Endodermal cell (in vitro differentiated cells): ENCODE measurements at regions not wholly inside any gene's neighbourhood (a gene's known extent, or its start where the extent isn't known, plus 50 kb on each side); places are given as distances from the start of the nearest gene placed in this dataset.

Experiments
- DNase-seq: peaks from one replicate; pipeline ENCODE4 v3.0.0-alpha.2; 2017
- H3K27ac ChIP-seq: 2 replicates; pipeline ENCODE4 v1.5.1; 2013; ENCODE audit warnings: mild to moderate bottlenecking, low read depth, low read length, moderate library complexity
- H3K27me3 ChIP-seq: 2 replicates; pipeline ENCODE4 v1.6.1; 2013; ENCODE audit warnings: mild to moderate bottlenecking, low read length, moderate library complexity; ENCODE audit not compliant: insufficient read depth, control insufficient read depth, poor library complexity, severe bottlenecking
- H3K36me3 ChIP-seq: 2 replicates; pipeline ENCODE4 v1.7.0; 2013; ENCODE audit warnings: mild to moderate bottlenecking, low read length, moderate library complexity; ENCODE audit not compliant: control insufficient read depth, insufficient read depth
- H3K4me1 ChIP-seq: one replicate; pipeline ENCODE4 v1.7.0; 2013; ENCODE audit warnings: low read length; ENCODE audit not compliant: control insufficient read depth, insufficient read depth
- H3K4me3 ChIP-seq: 2 replicates; pipeline ENCODE4 v1.5.1; 2013; ENCODE audit warnings: mild to moderate bottlenecking, low read length, moderate library complexity
- H3K9ac ChIP-seq: 2 replicates; pipeline ENCODE4 v1.6.1; 2013; ENCODE audit warnings: mild to moderate bottlenecking, low read length, moderate library complexity; ENCODE audit not compliant: poor library complexity, severe bottlenecking; ENCODE audit errors: extremely low read depth
- H3K9me3 ChIP-seq: 2 replicates; pipeline ENCODE4 v1.6.1; 2013; ENCODE audit warnings: mild to moderate bottlenecking, low read length, moderate library complexity; ENCODE audit not compliant: control insufficient read depth
- H3K27ac Mint-ChIP-seq: 2 replicates; pipeline ENCODE4 v1.8.0; 2020; ENCODE audit warnings: mixed read lengths
- H3K27me3 Mint-ChIP-seq: 2 replicates; pipeline ENCODE4 v1.8.0; 2021; ENCODE audit warnings: mild to moderate bottlenecking, mixed read lengths; ENCODE audit not compliant: insufficient read depth
- H3K36me3 Mint-ChIP-seq: 2 replicates; pipeline ENCODE4 v1.8.0; 2020; ENCODE audit warnings: low read depth, mixed read lengths
- H3K4me1 Mint-ChIP-seq: 2 replicates; pipeline ENCODE4 v1.8.0; 2020; ENCODE audit warnings: mixed read lengths
- H3K4me3 Mint-ChIP-seq: 2 replicates; pipeline ENCODE4 v1.8.0; 2020; ENCODE audit warnings: mild to moderate bottlenecking, moderate library complexity, mixed read lengths
- H3K9me3 Mint-ChIP-seq: 2 replicates; pipeline ENCODE4 v1.8.0; 2020; ENCODE audit warnings: mild to moderate bottlenecking, mixed read lengths
- WGBS, 2 experiments: methylation state at CpG; one replicate each; pipeline versions ENCODE4 v1.1.5 to v1.1.7; 2013; ENCODE audit warnings: missing lambda C conversion rate in 2 of 2, mixed read lengths in 1 of 2; ENCODE audit not compliant: insufficient coverage in 1 of 2, insufficient read length in 1 of 2; 5-methylcytosine and 5-hydroxymethylcytosine counted together
- TF ChIP-seq, protein P1 (sequence below): fragments of 200-600 bp; sonication (generic); conservative IDR thresholded peaks from 2 replicates; pipeline ENCODE4 v1.5.0; 2021; ENCODE audit warnings: antibody characterized with exemption, mild to moderate bottlenecking

DNA sequence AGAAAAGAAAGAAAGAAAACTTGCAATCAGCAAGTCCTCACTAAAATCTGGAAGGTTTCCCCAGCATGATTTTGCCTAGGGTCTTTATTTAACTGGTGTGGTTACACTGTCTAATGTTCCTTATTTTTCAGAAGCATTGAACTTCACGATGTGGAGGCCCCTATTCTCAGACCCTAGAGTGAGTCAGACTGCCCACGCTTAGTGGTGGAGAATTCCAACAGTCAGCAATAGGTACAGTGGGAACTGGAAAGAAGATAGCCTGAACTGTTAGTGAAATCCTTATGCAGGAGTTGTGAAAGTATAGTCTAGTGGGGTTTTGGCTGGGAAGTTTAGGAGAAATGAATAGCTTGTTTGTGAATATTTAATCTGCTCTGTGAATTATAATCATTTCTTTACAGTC, 115.0 kb downstream of the FZD1 start:
- 92 to 100% methylated on average over 1 to 2 of the region's 2 CpGs for WGBS, 2 experiments

DNA sequence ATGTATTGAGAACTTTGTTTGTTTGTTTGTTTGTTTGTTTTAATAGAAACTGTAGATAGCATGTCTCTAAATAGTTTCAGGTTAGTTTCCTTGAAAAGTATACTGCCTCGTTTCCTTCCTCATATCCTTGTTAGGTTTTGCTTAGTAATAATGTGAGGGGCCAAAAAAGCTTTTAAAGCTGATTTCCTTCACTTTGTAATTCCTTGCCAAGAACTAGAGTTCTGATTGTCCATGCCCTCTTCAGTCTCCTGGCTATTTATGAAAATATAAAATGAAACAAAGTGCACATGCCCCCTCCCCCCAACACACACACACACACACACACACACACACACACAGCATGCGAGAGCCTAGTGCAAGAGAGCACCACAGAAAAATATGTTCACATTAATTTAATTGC, 115.8 kb downstream of the FZD1 start:
- Mint-ChIP-seq H3K4me1 (peaks cover 2% of the 10 kb centered on the region), H3K27ac (no peak overlapping the region), H3K27me3 (peaks cover 23% of the 10 kb centered on the region), H3K4me3 (no peak overlapping the region), H3K9me3 (no peaks in the 10 kb centered on the region), H3K36me3 (no peaks in the 10 kb centered on the region)
- H3K36me3 ChIP-seq, result no peaks in the 10 kb centered on the region
- TF ChIP-seq, protein P1, sequence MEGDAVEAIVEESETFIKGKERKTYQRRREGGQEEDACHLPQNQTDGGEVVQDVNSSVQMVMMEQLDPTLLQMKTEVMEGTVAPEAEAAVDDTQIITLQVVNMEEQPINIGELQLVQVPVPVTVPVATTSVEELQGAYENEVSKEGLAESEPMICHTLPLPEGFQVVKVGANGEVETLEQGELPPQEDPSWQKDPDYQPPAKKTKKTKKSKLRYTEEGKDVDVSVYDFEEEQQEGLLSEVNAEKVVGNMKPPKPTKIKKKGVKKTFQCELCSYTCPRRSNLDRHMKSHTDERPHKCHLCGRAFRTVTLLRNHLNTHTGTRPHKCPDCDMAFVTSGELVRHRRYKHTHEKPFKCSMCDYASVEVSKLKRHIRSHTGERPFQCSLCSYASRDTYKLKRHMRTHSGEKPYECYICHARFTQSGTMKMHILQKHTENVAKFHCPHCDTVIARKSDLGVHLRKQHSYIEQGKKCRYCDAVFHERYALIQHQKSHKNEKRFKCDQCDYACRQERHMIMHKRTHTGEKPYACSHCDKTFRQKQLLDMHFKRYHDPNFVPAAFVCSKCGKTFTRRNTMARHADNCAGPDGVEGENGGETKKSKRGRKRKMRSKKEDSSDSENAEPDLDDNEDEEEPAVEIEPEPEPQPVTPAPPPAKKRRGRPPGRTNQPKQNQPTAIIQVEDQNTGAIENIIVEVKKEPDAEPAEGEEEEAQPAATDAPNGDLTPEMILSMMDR, result no peak
- no peak overlapping the region for H3K9ac ChIP-seq
- no peaks in the 10 kb centered on the region for H3K9me3 ChIP-seq
- no peak overlapping the region for H3K27ac ChIP-seq
- DNase-seq, result no peak
- H3K27me3 ChIP-seq, result no peaks in the 10 kb centered on the region
- H3K4me3 ChIP-seq, result no peak overlapping the region
- WGBS, 2 experiments, result 100% methylated on average over 1 of the region's 2 CpGs; no CpG with 5 or more reads in 1 of the 2 experiments
- no peaks in the 10 kb centered on the region for H3K4me1 ChIP-seq

More for the DNA sequence above, 115.0 kb downstream of the FZD1 start:
- H3K9me3 Mint-ChIP-seq, result no peaks in the 10 kb centered on the region
- H3K4me3 Mint-ChIP-seq, result no peak overlapping the region
- no peaks in the 10 kb centered on the region for H3K9me3 ChIP-seq
- no peak overlapping the region for H3K27ac ChIP-seq
- no peaks in the 10 kb centered on the region for H3K27me3 ChIP-seq
- H3K4me1 Mint-ChIP-seq, result peaks cover 8% of the 10 kb centered on the region
- H3K36me3 ChIP-seq, result no peaks in the 10 kb centered on the region
- H3K27me3 Mint-ChIP-seq, result peaks cover 20% of the 10 kb centered on the region
- no peak for DNase-seq
- H3K4me1 ChIP-seq, result no peaks in the 10 kb centered on the region
- no peak overlapping the region for H3K4me3 ChIP-seq
- no peak overlapping the region for H3K9ac ChIP-seq
- TF ChIP-seq, protein P1, result no peak
- no peak overlapping the region for H3K27ac Mint-ChIP-seq
- H3K36me3 Mint-ChIP-seq, result no peaks in the 10 kb centered on the region

DNA sequence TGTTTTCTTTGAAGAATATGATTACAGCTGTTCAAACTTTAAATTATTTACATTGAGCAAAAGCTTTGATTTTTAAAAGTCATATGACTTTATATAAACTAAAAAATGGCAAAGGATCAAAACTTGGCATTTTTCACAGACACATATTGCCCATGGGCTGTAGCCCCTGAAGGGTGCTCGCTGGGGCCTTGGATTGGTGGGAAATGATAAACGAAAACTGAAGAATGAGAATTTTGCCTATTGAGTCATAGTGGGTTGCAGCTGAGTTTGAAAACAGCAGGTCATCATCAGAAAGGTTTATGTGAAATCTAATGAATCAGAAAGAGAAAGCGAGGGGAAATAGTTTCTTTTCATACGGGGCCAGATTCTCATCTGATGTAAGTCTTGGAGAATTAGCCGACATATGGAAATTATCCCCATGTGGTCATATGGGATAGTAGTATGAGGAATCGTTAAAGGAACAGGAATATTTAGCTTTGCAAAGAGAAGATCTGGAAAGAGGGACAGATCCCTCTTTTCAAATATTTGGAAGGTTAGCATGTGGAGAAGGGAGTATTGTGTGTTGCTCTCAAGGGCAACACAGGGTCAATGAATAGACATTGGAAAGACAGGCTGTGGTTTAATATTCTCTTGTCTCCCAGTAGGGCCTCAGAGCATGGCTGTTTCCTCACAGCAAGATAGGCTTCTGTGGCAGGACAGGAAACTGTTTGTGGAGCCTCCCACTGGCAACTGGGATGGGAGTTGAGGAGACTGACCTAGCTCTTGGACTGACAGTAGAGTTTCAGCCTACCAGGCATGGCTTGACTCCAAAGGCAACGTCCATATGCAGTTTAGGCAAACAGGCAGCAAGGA, 119.0 kb downstream of the FZD1 start:
- no peak overlapping the region for H3K27ac ChIP-seq
- H3K4me3 Mint-ChIP-seq, result no peak overlapping the region
- H3K4me1 ChIP-seq, result no peaks in the 10 kb centered on the region
- no peaks in the 10 kb centered on the region for H3K36me3 Mint-ChIP-seq
- H3K36me3 ChIP-seq, result no peaks in the 10 kb centered on the region
- no peak overlapping the region for H3K27ac Mint-ChIP-seq
- no peaks in the 10 kb centered on the region for H3K27me3 ChIP-seq
- H3K9me3 ChIP-seq, result no peaks in the 10 kb centered on the region
- H3K9ac ChIP-seq, result no peak overlapping the region
- peaks cover 46% of the 10 kb centered on the region for H3K27me3 Mint-ChIP-seq
- no peak overlapping the region for H3K4me3 ChIP-seq
- H3K4me1 Mint-ChIP-seq, result no peaks in the 10 kb centered on the region
- no peak for DNase-seq
- TF ChIP-seq, protein P1, result no peak
- WGBS, 2 experiments, result 88 to 93% methylated on average over 6 to 7 of the region's 7 CpGs
- H3K9me3 Mint-ChIP-seq, result no peaks in the 10 kb centered on the region
